HCT116 (cell line): ENCODE measurements at regions not wholly inside any gene's neighbourhood (a gene's known extent, or its start where the extent isn't known, plus 50 kb on each side); places are given as distances from the start of the nearest gene placed in this dataset.

Experiments
- EZH2phosphoT487 ChIP-seq: fragments of 200-600 bp; IDR thresholded peaks from 2 replicates; pipeline ENCODE4 v1.6.1; 2018; ENCODE audit warnings: antibody characterized with exemption, borderline replicate concordance
- POLR2A ChIP-seq: IDR thresholded peaks from 2 replicates; pipeline ENCODE4 v1.7.0; 2011; ENCODE audit warnings: borderline replicate concordance; ENCODE audit not compliant: insufficient read depth, insufficient read length; ENCODE audit errors: extremely low read depth
- POLR2AphosphoS5 ChIP-seq: IDR thresholded peaks from 2 replicates; pipeline ENCODE4 v1.6.1; 2011; ENCODE audit warnings: mild to moderate bottlenecking, low read depth, low read length, moderate library complexity
- RAD21 ChIP-seq: IDR thresholded peaks from 2 replicates; pipeline ENCODE4 v1.6.1; 2012; ENCODE audit warnings: low read depth, mild to moderate bottlenecking
- TCF7L2 ChIP-seq: IDR thresholded peaks from 2 replicates; pipeline ENCODE4 v1.7.0; 2011; ENCODE audit warnings: borderline replicate concordance, inconsistent platforms; ENCODE audit not compliant: insufficient read depth, insufficient read length; ENCODE audit errors: extremely low read depth
- TF ChIP-seq, protein P1 (sequence below), 3 experiments: fragments of 200-600 bp in 1 of 3; sonication (generic) in 1 of 3; IDR thresholded peaks in 2 of 3; conservative IDR thresholded peaks in 1 of 3; 2 replicates each; pipeline ENCODE4 v1.5.1; 2012 to 2017; ENCODE audit warnings: low read depth in 2 of 3, low read length in 2 of 3, antibody characterized with exemption in 1 of 3, borderline replicate concordance in 1 of 3, control low read depth in 1 of 3, mild to moderate bottlenecking in 1 of 3, mixed read lengths in 1 of 3, mixed run types in 1 of 3, moderate library complexity in 1 of 3; ENCODE audit not compliant: insufficient read depth in 1 of 3
- TF ChIP-seq, protein P2 (sequence below): IDR thresholded peaks from 2 replicates; pipeline ENCODE4 v1.6.1; 2012
- TF ChIP-seq, protein P3 (sequence below): IDR thresholded peaks from 2 replicates; pipeline ENCODE4 v1.6.1; 2012; ENCODE audit warnings: low read depth

DNA sequence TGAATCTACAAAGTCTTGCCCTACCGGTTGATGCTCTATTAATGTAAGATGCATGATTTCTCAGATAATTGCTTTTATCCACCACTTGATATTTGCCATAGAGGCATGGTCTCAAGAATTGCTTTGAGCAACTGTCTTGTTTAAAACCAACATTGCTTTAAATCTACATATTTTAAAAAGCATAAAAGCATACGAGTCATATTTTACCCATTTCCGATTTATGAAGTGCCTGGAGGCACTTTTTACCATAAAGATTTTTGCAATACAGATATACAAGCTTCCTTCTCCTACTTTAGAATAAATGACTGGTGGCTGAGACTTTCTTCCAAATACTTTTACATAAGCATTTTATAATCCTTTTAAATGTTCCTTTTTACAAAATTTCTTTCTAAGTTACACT lies 517.6 kb downstream of the TXNL1 start:
- TF ChIP-seq, protein P1, sequence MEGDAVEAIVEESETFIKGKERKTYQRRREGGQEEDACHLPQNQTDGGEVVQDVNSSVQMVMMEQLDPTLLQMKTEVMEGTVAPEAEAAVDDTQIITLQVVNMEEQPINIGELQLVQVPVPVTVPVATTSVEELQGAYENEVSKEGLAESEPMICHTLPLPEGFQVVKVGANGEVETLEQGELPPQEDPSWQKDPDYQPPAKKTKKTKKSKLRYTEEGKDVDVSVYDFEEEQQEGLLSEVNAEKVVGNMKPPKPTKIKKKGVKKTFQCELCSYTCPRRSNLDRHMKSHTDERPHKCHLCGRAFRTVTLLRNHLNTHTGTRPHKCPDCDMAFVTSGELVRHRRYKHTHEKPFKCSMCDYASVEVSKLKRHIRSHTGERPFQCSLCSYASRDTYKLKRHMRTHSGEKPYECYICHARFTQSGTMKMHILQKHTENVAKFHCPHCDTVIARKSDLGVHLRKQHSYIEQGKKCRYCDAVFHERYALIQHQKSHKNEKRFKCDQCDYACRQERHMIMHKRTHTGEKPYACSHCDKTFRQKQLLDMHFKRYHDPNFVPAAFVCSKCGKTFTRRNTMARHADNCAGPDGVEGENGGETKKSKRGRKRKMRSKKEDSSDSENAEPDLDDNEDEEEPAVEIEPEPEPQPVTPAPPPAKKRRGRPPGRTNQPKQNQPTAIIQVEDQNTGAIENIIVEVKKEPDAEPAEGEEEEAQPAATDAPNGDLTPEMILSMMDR (IDR thresholded peaks at IDR 0.05 in 2 of 3, conservative IDR thresholded peaks at IDR 0.05 in 1 of 3; ENCODE audit: borderline replicate concordance in 1 of 3, insufficient read depth in 1 of 3, low read depth in 2 of 3, low read length in 2 of 3): no peak
- TF ChIP-seq POLR2AphosphoS5: no peak
- TF ChIP-seq POLR2A: no peak
- no peak for TF ChIP-seq TCF7L2
- no peak for TF ChIP-seq EZH2phosphoT487
- TF ChIP-seq RAD21: no peak
- TF ChIP-seq, protein P2, sequence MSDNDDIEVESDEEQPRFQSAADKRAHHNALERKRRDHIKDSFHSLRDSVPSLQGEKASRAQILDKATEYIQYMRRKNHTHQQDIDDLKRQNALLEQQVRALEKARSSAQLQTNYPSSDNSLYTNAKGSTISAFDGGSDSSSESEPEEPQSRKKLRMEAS: no peak
- TF ChIP-seq, protein P3, sequence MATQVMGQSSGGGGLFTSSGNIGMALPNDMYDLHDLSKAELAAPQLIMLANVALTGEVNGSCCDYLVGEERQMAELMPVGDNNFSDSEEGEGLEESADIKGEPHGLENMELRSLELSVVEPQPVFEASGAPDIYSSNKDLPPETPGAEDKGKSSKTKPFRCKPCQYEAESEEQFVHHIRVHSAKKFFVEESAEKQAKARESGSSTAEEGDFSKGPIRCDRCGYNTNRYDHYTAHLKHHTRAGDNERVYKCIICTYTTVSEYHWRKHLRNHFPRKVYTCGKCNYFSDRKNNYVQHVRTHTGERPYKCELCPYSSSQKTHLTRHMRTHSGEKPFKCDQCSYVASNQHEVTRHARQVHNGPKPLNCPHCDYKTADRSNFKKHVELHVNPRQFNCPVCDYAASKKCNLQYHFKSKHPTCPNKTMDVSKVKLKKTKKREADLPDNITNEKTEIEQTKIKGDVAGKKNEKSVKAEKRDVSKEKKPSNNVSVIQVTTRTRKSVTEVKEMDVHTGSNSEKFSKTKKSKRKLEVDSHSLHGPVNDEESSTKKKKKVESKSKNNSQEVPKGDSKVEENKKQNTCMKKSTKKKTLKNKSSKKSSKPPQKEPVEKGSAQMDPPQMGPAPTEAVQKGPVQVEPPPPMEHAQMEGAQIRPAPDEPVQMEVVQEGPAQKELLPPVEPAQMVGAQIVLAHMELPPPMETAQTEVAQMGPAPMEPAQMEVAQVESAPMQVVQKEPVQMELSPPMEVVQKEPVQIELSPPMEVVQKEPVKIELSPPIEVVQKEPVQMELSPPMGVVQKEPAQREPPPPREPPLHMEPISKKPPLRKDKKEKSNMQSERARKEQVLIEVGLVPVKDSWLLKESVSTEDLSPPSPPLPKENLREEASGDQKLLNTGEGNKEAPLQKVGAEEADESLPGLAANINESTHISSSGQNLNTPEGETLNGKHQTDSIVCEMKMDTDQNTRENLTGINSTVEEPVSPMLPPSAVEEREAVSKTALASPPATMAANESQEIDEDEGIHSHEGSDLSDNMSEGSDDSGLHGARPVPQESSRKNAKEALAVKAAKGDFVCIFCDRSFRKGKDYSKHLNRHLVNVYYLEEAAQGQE: no peak
